ENCODE measurements at regions not wholly inside any gene's neighbourhood (a gene's known extent, or its start where the extent isn't known, plus 50 kb on each side); places are given as distances from the start of the nearest gene placed in this dataset.

DNA sequence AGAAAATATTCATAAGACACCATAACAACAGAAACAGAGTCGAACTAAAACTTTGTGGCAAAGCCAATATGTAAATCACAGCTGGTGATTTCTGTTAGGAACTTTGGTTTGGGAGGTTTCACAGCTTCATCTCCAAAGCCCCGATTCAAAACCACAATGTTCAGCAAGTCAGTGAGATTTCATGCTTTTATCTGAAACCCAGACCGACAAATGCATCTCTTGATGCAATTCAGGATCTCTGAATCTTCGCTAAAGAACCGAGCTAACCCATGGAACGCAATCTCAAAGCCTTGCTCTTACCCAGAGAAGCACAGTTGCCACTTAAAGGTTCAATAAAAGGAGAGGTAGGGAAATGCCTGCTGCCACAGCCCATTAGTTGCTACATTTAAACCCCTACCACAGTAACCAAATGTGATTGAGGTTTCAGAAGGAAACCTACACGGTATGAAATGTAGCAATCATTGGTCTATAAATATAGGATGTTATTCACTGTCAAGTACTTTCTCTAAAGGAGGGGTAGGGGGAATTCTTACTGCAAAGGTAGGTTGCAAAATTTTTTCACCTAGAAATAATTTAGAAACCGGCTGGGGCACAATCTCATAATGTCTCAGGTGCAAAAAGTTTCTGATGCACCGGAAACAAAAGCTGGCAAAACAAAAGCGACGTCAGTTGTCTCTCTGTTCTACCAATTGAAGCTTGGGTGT, 381.0 kb upstream of the ARID1B start:
- no peak for ATAC-seq
- no peak for TF ChIP-seq GLIS3 (CRISPR knock-in tag; IDR thresholded peaks at IDR 0.05)
- no peak for TF ChIP-seq RARB (CRISPR knock-in tag; IDR thresholded peaks at IDR 0.05)
- no peak for TF ChIP-seq ZFP3 (CRISPR knock-in tag; IDR thresholded peaks at IDR 0.05)
- TF ChIP-seq ZC3H10 (CRISPR knock-in tag; IDR thresholded peaks at IDR 0.05), result no peak
- TF ChIP-seq OSR1 (CRISPR knock-in tag; IDR thresholded peaks at IDR 0.05), result no peak
- TF ChIP-seq, protein P1, sequence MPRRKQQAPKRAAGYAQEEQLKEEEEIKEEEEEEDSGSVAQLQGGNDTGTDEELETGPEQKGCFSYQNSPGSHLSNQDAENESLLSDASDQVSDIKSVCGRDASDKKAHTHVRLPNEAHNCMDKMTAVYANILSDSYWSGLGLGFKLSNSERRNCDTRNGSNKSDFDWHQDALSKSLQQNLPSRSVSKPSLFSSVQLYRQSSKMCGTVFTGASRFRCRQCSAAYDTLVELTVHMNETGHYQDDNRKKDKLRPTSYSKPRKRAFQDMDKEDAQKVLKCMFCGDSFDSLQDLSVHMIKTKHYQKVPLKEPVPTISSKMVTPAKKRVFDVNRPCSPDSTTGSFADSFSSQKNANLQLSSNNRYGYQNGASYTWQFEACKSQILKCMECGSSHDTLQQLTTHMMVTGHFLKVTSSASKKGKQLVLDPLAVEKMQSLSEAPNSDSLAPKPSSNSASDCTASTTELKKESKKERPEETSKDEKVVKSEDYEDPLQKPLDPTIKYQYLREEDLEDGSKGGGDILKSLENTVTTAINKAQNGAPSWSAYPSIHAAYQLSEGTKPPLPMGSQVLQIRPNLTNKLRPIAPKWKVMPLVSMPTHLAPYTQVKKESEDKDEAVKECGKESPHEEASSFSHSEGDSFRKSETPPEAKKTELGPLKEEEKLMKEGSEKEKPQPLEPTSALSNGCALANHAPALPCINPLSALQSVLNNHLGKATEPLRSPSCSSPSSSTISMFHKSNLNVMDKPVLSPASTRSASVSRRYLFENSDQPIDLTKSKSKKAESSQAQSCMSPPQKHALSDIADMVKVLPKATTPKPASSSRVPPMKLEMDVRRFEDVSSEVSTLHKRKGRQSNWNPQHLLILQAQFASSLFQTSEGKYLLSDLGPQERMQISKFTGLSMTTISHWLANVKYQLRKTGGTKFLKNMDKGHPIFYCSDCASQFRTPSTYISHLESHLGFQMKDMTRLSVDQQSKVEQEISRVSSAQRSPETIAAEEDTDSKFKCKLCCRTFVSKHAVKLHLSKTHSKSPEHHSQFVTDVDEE (CRISPR knock-in tag; IDR thresholded peaks at IDR 0.05), result no peak
- TF ChIP-seq ARNTL (CRISPR knock-in tag; IDR thresholded peaks at IDR 0.05; ENCODE audit: borderline replicate concordance, low read depth), result no peak
- no peak for TF ChIP-seq ESRRG (CRISPR knock-in tag; IDR thresholded peaks at IDR 0.05)
- TF ChIP-seq, protein P2, sequence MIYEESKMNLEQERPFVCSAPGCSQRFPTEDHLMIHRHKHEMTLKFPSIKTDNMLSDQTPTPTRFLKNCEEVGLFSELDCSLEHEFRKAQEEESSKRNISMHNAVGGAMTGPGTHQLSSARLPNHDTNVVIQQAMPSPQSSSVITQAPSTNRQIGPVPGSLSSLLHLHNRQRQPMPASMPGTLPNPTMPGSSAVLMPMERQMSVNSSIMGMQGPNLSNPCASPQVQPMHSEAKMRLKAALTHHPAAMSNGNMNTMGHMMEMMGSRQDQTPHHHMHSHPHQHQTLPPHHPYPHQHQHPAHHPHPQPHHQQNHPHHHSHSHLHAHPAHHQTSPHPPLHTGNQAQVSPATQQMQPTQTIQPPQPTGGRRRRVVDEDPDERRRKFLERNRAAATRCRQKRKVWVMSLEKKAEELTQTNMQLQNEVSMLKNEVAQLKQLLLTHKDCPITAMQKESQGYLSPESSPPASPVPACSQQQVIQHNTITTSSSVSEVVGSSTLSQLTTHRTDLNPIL (CRISPR knock-in tag; IDR thresholded peaks at IDR 0.05; ENCODE audit: low read depth), result no peak
- no peak for TF ChIP-seq PPARA (CRISPR knock-in tag; IDR thresholded peaks at IDR 0.05; ENCODE audit: borderline replicate concordance)
- TF ChIP-seq ZFP30 (CRISPR knock-in tag; IDR thresholded peaks at IDR 0.05), result no peak

DNA sequence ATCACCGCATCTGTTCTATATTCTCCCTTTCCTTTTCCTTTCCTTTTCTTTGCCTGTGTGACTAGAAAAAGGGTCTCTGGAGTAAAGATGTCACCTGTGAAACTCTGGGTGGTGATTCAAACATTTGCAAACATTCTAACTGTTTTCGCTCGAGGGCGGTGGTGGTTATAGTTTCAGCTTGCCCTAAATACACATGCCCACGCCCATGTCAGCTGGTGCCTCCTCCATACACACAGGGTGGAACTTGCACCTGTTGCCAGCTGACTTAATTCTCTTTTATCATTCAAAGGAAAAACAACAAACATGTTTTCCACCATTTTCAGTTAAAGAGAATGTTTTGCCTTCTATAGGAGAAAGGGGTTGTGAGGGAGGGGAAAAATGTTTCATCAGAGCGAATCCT, 381.9 kb upstream of the ARID1B start:
- ATAC-seq, result no peak
- TF ChIP-seq BACH2 (CRISPR knock-in tag; IDR thresholded peaks at IDR 0.05; ENCODE audit: borderline replicate concordance) (no peak), ZNF8 (CRISPR knock-in tag; IDR thresholded peaks at IDR 0.05) (no peak), CSRNP3 (CRISPR knock-in tag; IDR thresholded peaks at IDR 0.05) (no peak), ZFP3 (CRISPR knock-in tag; IDR thresholded peaks at IDR 0.05) (no peak), ZNF70 (CRISPR knock-in tag; IDR thresholded peaks at IDR 0.05) (no peak), ZNF565 (CRISPR knock-in tag; conservative IDR thresholded peaks at IDR 0.05; ENCODE audit: low read depth) (no peak), ISL1 (CRISPR knock-in tag; IDR thresholded peaks at IDR 0.05) (no peak), RARB (CRISPR knock-in tag; IDR thresholded peaks at IDR 0.05) (no peak), TOX (CRISPR knock-in tag; IDR thresholded peaks at IDR 0.05; ENCODE audit: borderline replicate concordance) (no peak), OSR1 (CRISPR knock-in tag; IDR thresholded peaks at IDR 0.05) (no peak), ZC3H10 (CRISPR knock-in tag; IDR thresholded peaks at IDR 0.05) (no peak), TCF4 (CRISPR knock-in tag; IDR thresholded peaks at IDR 0.05; ENCODE audit: borderline replicate concordance) (no peak), ESRRG (CRISPR knock-in tag; IDR thresholded peaks at IDR 0.05) (no peak), PATZ1 (CRISPR knock-in tag; IDR thresholded peaks at IDR 0.05; ENCODE audit: borderline replicate concordance) (no peak), CSDC2 (CRISPR knock-in tag; IDR thresholded peaks at IDR 0.05) (no peak)
- TF ChIP-seq, protein P3, sequence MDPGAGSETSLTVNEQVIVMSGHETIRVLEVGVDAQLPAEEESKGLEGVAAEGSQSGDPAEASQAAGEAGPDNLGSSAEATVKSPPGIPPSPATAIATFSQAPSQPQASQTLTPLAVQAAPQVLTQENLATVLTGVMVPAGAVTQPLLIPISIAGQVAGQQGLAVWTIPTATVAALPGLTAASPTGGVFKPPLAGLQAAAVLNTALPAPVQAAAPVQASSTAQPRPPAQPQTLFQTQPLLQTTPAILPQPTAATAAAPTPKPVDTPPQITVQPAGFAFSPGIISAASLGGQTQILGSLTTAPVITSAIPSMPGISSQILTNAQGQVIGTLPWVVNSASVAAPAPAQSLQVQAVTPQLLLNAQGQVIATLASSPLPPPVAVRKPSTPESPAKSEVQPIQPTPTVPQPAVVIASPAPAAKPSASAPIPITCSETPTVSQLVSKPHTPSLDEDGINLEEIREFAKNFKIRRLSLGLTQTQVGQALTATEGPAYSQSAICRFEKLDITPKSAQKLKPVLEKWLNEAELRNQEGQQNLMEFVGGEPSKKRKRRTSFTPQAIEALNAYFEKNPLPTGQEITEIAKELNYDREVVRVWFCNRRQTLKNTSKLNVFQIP (CRISPR knock-in tag; IDR thresholded peaks at IDR 0.05; ENCODE audit: borderline replicate concordance, low read depth), result no peak
- TF ChIP-seq, protein P1 (CRISPR knock-in tag; IDR thresholded peaks at IDR 0.05), result no peak
